ENCODE measurements at regions not wholly inside any gene's neighbourhood (a gene's known extent, or its start where the extent isn't known, plus 50 kb on each side); places are given as distances from the start of the nearest gene placed in this dataset.
"Not testable (repeated sequence)": the region's sequence is repeated elsewhere in the genome, so short reads cannot be mapped to it uniquely, and the experiment has no call there.

- H3K36me3 ChIP-seq (replicated peaks in 1 of 2; ENCODE audit: control extremely low read depth in 1 of 2, control insufficient read depth in 1 of 2, extremely low read depth in 1 of 2, insufficient read depth in 2 of 2, low read length in 1 of 2), result peaks cover 4 to 51% of the 10 kb centered on the region in 2 experiments
- no peak for ATAC-seq (ENCODE audit: low read depth)
- no peaks in the 10 kb centered on the region for H3K9me3 ChIP-seq (ENCODE audit: control extremely low read depth in 1 of 3, control insufficient read depth in 2 of 3, insufficient read depth in 1 of 3, low read length in 2 of 3)
- H3K27me3 ChIP-seq (replicated peaks in 1 of 4; ENCODE audit: control extremely low read depth in 1 of 4, control insufficient read depth in 3 of 4, insufficient read depth in 4 of 4, low read length in 3 of 4), result no peaks in the 10 kb centered on the region
- WGBS (ENCODE audit: insufficient coverage), result no CpG with 5 or more reads among the region's 1 CpG
- ChIA-PET CTCF (no interaction called here), POLR2A (no interaction called here)
- no peak overlapping the region for H3K4me2 ChIP-seq (replicated peaks; ENCODE audit: low read depth, low read length, poor library complexity, severe bottlenecking)
- intact Hi-C loops (cut with micrococcal nuclease), result no loop called here
- no peak overlapping the region for H3K9ac ChIP-seq (ENCODE audit: low read length)
- no peaks in the 10 kb centered on the region for H3K9me3 Mint-ChIP-seq (ENCODE audit: insufficient read depth)
- H3K79me2 ChIP-seq (ENCODE audit: control insufficient read depth, insufficient read depth, low read length), result peaks cover 92% of the 10 kb centered on the region
- no peak overlapping the region for H2AFZ ChIP-seq (ENCODE audit: insufficient read depth, low read depth, low read length, poor library complexity, severe bottlenecking)
- DNase-seq, result no peak
- no peak overlapping the region for H3K4me3 ChIP-seq (ENCODE audit: control extremely low read depth in 1 of 5, extremely low read depth in 1 of 5, insufficient read depth in 1 of 5, low read depth in 2 of 5, low read length in 4 of 5)
- TF ChIP-seq EZH2 (IDR thresholded peaks at IDR 0.05; ENCODE audit: borderline replicate concordance, insufficient read depth, low read depth, low read length, poor library complexity, severe bottlenecking), result no peak
- TF ChIP-seq, protein P1, sequence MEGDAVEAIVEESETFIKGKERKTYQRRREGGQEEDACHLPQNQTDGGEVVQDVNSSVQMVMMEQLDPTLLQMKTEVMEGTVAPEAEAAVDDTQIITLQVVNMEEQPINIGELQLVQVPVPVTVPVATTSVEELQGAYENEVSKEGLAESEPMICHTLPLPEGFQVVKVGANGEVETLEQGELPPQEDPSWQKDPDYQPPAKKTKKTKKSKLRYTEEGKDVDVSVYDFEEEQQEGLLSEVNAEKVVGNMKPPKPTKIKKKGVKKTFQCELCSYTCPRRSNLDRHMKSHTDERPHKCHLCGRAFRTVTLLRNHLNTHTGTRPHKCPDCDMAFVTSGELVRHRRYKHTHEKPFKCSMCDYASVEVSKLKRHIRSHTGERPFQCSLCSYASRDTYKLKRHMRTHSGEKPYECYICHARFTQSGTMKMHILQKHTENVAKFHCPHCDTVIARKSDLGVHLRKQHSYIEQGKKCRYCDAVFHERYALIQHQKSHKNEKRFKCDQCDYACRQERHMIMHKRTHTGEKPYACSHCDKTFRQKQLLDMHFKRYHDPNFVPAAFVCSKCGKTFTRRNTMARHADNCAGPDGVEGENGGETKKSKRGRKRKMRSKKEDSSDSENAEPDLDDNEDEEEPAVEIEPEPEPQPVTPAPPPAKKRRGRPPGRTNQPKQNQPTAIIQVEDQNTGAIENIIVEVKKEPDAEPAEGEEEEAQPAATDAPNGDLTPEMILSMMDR (IDR thresholded peaks at IDR 0.05), result no peak
- peaks cover 5% of the 10 kb centered on the region in 2 donors for H3K4me1 ChIP-seq (ENCODE audit: control insufficient read depth in 2 of 2, insufficient read depth in 2 of 2, low read length in 2 of 2)
- no peak overlapping the region for H3K27ac Mint-ChIP-seq
- H3K4me3 Mint-ChIP-seq, result no peak overlapping the region
- H3K27ac ChIP-seq (ENCODE audit: low read length in 2 of 2), result no peak overlapping the region
- H4K20me1 ChIP-seq (ENCODE audit: control insufficient read depth, insufficient read depth, low read length, poor library complexity, severe bottlenecking), result peaks cover 50% of the 10 kb centered on the region
- H3K4me1 Mint-ChIP-seq, result peaks cover 28% of the 10 kb centered on the region
- H3K27me3 Mint-ChIP-seq, result no peaks in the 10 kb centered on the region
Observed at GRCh38 chr6:34644716-34645115, 51.9 kb downstream of the ILRUN start.

- Histone ChIP-seq H3K4me2 (replicated peaks; ENCODE audit: low read depth, low read length, poor library complexity, severe bottlenecking) (no peak overlapping the region), H3K4me1 (ENCODE audit: control insufficient read depth in 2 of 2, insufficient read depth in 2 of 2, low read length in 2 of 2) (peaks cover 17 to 21% of the 10 kb centered on the region in 2 donors), H4K20me1 (ENCODE audit: control insufficient read depth, insufficient read depth, low read length, poor library complexity, severe bottlenecking) (peaks cover 30% of the 10 kb centered on the region), H3K36me3 (replicated peaks in 1 of 2; ENCODE audit: control extremely low read depth in 1 of 2, control insufficient read depth in 1 of 2, extremely low read depth in 1 of 2, insufficient read depth in 2 of 2, low read length in 1 of 2) (peaks cover 2 to 40% of the 10 kb centered on the region in 2 experiments), H3K9me3 (ENCODE audit: control extremely low read depth in 1 of 3, control insufficient read depth in 2 of 3, insufficient read depth in 1 of 3, low read length in 2 of 3) (no peaks in the 10 kb centered on the region), H3K79me2 (ENCODE audit: control insufficient read depth, insufficient read depth, low read length) (peaks cover 90% of the 10 kb centered on the region), H3K4me3 (ENCODE audit: control extremely low read depth in 1 of 5, extremely low read depth in 1 of 5, insufficient read depth in 1 of 5, low read depth in 2 of 5, low read length in 4 of 5) (no peak overlapping the region), H3K27me3 (replicated peaks in 1 of 4; ENCODE audit: control extremely low read depth in 1 of 4, control insufficient read depth in 3 of 4, insufficient read depth in 4 of 4, low read length in 3 of 4) (no peaks in the 10 kb centered on the region), H2AFZ (ENCODE audit: insufficient read depth, low read depth, low read length, poor library complexity, severe bottlenecking) (no peak overlapping the region), H3K27ac (ENCODE audit: low read length in 2 of 2) (no peak overlapping the region), H3K9ac (ENCODE audit: low read length) (no peak overlapping the region)
- ATAC-seq (ENCODE audit: low read depth) (no peak), DNase-seq (no peak)
- WGBS (ENCODE audit: insufficient coverage), result 86% methylated on average over 1 of the region's 3 CpGs
- ChIA-PET POLR2A (interaction anchor here (0.6 to 0.7 kb wide), 2 partner anchors 175 to 948 kb away, joined by 6 to 8 read pairs; no protein-coding TSS in a partner anchor), CTCF (interaction anchor here (0.6 kb wide), 1 partner anchor 334 kb away, joined by 3 read pairs; no protein-coding TSS in a partner anchor)
- Mint-ChIP-seq H3K9me3 (ENCODE audit: insufficient read depth) (no peaks in the 10 kb centered on the region), H3K4me1 (peaks cover 39% of the 10 kb centered on the region), H3K4me3 (no peak overlapping the region), H3K27ac (no peak overlapping the region), H3K27me3 (no peaks in the 10 kb centered on the region)
- intact Hi-C loops (cut with micrococcal nuclease), result no loop called here
- no peak for TF ChIP-seq EZH2 (IDR thresholded peaks at IDR 0.05; ENCODE audit: borderline replicate concordance, insufficient read depth, low read depth, low read length, poor library complexity, severe bottlenecking)
- TF ChIP-seq, protein P1 (IDR thresholded peaks at IDR 0.05), result no peak
Observed at GRCh38 chr6:34642427-34642826, 54.1 kb downstream of the ILRUN start.

GRCh38 chr6:34640074-34640849 lies 56.3 kb downstream of the ILRUN start:
- H3K9me3 ChIP-seq (ENCODE audit: control extremely low read depth in 1 of 3, control insufficient read depth in 2 of 3, insufficient read depth in 1 of 3, low read length in 2 of 3); DNase-seq; ATAC-seq (ENCODE audit: low read depth); intact Hi-C loops (cut with micrococcal nuclease); H3K27me3 Mint-ChIP-seq; H3K27me3 ChIP-seq (replicated peaks in 1 of 4; ENCODE audit: control extremely low read depth in 1 of 4, control insufficient read depth in 3 of 4, insufficient read depth in 4 of 4, low read length in 3 of 4); H2AFZ ChIP-seq (ENCODE audit: insufficient read depth, low read depth, low read length, poor library complexity, severe bottlenecking); H3K9me3 Mint-ChIP-seq (ENCODE audit: insufficient read depth); H3K4me3 ChIP-seq (ENCODE audit: control extremely low read depth in 1 of 5, extremely low read depth in 1 of 5, insufficient read depth in 1 of 5, low read depth in 2 of 5, low read length in 4 of 5): not testable (repeated sequence)
- H4K20me1 ChIP-seq (ENCODE audit: control insufficient read depth, insufficient read depth, low read length, poor library complexity, severe bottlenecking), result peaks cover 12% of the 10 kb centered on the region
- H3K27ac ChIP-seq (ENCODE audit: low read length in 2 of 2), result peak overlapping the region; percentile 61 to 86
- peaks cover 17 to 21% of the 10 kb centered on the region in 2 donors for H3K4me1 ChIP-seq (ENCODE audit: control insufficient read depth in 2 of 2, insufficient read depth in 2 of 2, low read length in 2 of 2)
- Mint-ChIP-seq H3K4me3 (peak overlapping the region; percentile 29), H3K4me1 (peaks cover 39% of the 10 kb centered on the region), H3K27ac (peak overlapping the region; percentile 70)
- WGBS (ENCODE audit: insufficient coverage), result 100% methylated on average over 6 of the region's 16 CpGs
- H3K4me2 ChIP-seq (replicated peaks; ENCODE audit: low read depth, low read length, poor library complexity, severe bottlenecking), result peak overlapping the region; percentile 44
- H3K79me2 ChIP-seq (ENCODE audit: control insufficient read depth, insufficient read depth, low read length), result peaks cover 79% of the 10 kb centered on the region
- CTCF ChIA-PET, result interaction anchor here (0.5 to 3.0 kb wide), 7 partner anchors 10 to 257 kb away, joined by 3 to 9 read pairs (median 3); partner anchors contain the start of gene BLTP3A
- POLR2A ChIA-PET, result interaction anchor here (0.6 to 0.7 kb wide), 2 partner anchors 36 to 84 kb away, joined by 4 to 9 read pairs; no protein-coding TSS in a partner anchor
- H3K9ac ChIP-seq (ENCODE audit: low read length), result peak overlapping the region; percentile 26
- H3K36me3 ChIP-seq (replicated peaks in 1 of 2; ENCODE audit: control extremely low read depth in 1 of 2, control insufficient read depth in 1 of 2, extremely low read depth in 1 of 2, insufficient read depth in 2 of 2, low read length in 1 of 2), result peaks cover 3 to 23% of the 10 kb centered on the region in 2 experiments

All from B cell (primary cell).